ENCODE measurements at regions not wholly inside any gene's neighbourhood (a gene's known extent, or its start where the extent isn't known, plus 50 kb on each side); places are given as distances from the start of the nearest gene placed in this dataset.

GRCh38 chr5:68751661-68752060 lies 342.2 kb upstream of the SLC30A5 start:
- H3K4me3 ChIP-seq (ENCODE audit: low read depth, low read length), result no peak overlapping the region
- no peak overlapping the region for H3K27ac ChIP-seq
- no peak for TF ChIP-seq CTCF (IDR thresholded peaks at IDR 0.05; ENCODE audit: low read depth, low read length)
- no peaks in the 10 kb centered on the region for H3K9me3 ChIP-seq (ENCODE audit: severe bottlenecking)
- no peaks in the 10 kb centered on the region for H3K36me3 ChIP-seq
- H3K27me3 ChIP-seq (ENCODE audit: insufficient read depth, low read depth, severe bottlenecking), result no peaks in the 10 kb centered on the region
- DNase-seq, result no peak

- Histone ChIP-seq H3K27ac (no peak overlapping the region), H3K36me3 (no peaks in the 10 kb centered on the region), H3K9me3 (ENCODE audit: severe bottlenecking) (no peaks in the 10 kb centered on the region), H3K4me3 (ENCODE audit: low read depth, low read length) (no peak overlapping the region), H3K27me3 (ENCODE audit: insufficient read depth, low read depth, severe bottlenecking) (no peaks in the 10 kb centered on the region)
- no peak for DNase-seq
- no peak for TF ChIP-seq CTCF (IDR thresholded peaks at IDR 0.05; ENCODE audit: low read depth, low read length)
Observed at GRCh38 chr5:68754536-68754935, 339.3 kb upstream of the SLC30A5 start.

GRCh38 chr5:68755293-68755692 lies 338.5 kb upstream of the SLC30A5 start:
- Histone ChIP-seq H3K36me3 (no peaks in the 10 kb centered on the region), H3K9me3 (ENCODE audit: severe bottlenecking) (no peaks in the 10 kb centered on the region), H3K27ac (no peak overlapping the region), H3K4me3 (ENCODE audit: low read depth, low read length) (no peak overlapping the region), H3K27me3 (ENCODE audit: insufficient read depth, low read depth, severe bottlenecking) (no peaks in the 10 kb centered on the region)
- DNase-seq, result no peak
- no peak for TF ChIP-seq CTCF (IDR thresholded peaks at IDR 0.05; ENCODE audit: low read depth, low read length)

- H3K27ac ChIP-seq, result no peak overlapping the region
- no peak for DNase-seq
- no peaks in the 10 kb centered on the region for H3K27me3 ChIP-seq (ENCODE audit: insufficient read depth, low read depth, severe bottlenecking)
- H3K36me3 ChIP-seq, result no peaks in the 10 kb centered on the region
- H3K9me3 ChIP-seq (ENCODE audit: severe bottlenecking), result no peaks in the 10 kb centered on the region
- no peak for TF ChIP-seq CTCF (IDR thresholded peaks at IDR 0.05; ENCODE audit: low read depth, low read length)
- no peak overlapping the region for H3K4me3 ChIP-seq (ENCODE audit: low read depth, low read length)
Observed at GRCh38 chr5:68757006-68757405, 336.8 kb upstream of the SLC30A5 start.

GRCh38 chr5:68757626-68758212 lies 336.1 kb upstream of the SLC30A5 start:
- Histone ChIP-seq H3K9me3 (ENCODE audit: severe bottlenecking) (no peaks in the 10 kb centered on the region), H3K4me3 (ENCODE audit: low read depth, low read length) (no peak overlapping the region), H3K36me3 (no peaks in the 10 kb centered on the region), H3K27me3 (ENCODE audit: insufficient read depth, low read depth, severe bottlenecking) (no peaks in the 10 kb centered on the region), H3K27ac (no peak overlapping the region)
- TF ChIP-seq CTCF (IDR thresholded peaks at IDR 0.05; ENCODE audit: low read depth, low read length), result no peak
- DNase-seq, result no peak

GRCh38 chr5:68759593-68759992 lies 334.2 kb upstream of the SLC30A5 start:
- TF ChIP-seq CTCF (IDR thresholded peaks at IDR 0.05; ENCODE audit: low read depth, low read length), result no peak
- no peaks in the 10 kb centered on the region for H3K36me3 ChIP-seq
- no peak overlapping the region for H3K4me3 ChIP-seq (ENCODE audit: low read depth, low read length)
- H3K9me3 ChIP-seq (ENCODE audit: severe bottlenecking), result no peaks in the 10 kb centered on the region
- H3K27me3 ChIP-seq (ENCODE audit: insufficient read depth, low read depth, severe bottlenecking), result no peaks in the 10 kb centered on the region
- no peak for DNase-seq
- no peak overlapping the region for H3K27ac ChIP-seq
